OCI-LY3 (cell line): ENCODE measurements at regions not wholly inside any gene's neighbourhood (a gene's known extent, or its start where the extent isn't known, plus 50 kb on each side); places are given as distances from the start of the nearest gene placed in this dataset.

Source experiments
- H2AFZ ChIP-seq: fragments of 200-600, 300-600 bp; shearing (Covaris generic); 2 replicates; pipeline ENCODE4 v1.6.0; 2014; ENCODE audit warnings: antibody characterized with exemption, low read depth, low read length
- H3K27ac ChIP-seq: fragments of 200-600, 300-600 bp; sonication (generic); 2 replicates; pipeline ENCODE4 v1.5.1; 2014; ENCODE audit warnings: mild to moderate bottlenecking, low read length, moderate library complexity, mixed read lengths
- H3K27me3 ChIP-seq: fragments of 200-600, 300-600 bp; sonication (generic); 2 replicates; pipeline ENCODE4 v1.6.1; 2014; ENCODE audit warnings: low read depth, low read length, mixed read lengths
- H3K36me3 ChIP-seq: fragments of 200-600, 300-600 bp; sonication (generic); replicated peaks from 2 replicates; pipeline ENCODE3; 2014; ENCODE audit warnings: low read depth, low read length, mixed read lengths
- H3K4me1 ChIP-seq: fragments of 300-600, 200-600 bp; sonication (generic); 2 replicates; pipeline ENCODE4 v1.6.1; 2014; ENCODE audit warnings: low read length, mixed read lengths
- H3K4me2 ChIP-seq: fragments of 200-600, 300-600 bp; sonication (generic); 2 replicates; pipeline ENCODE4 v1.6.1; 2014; ENCODE audit warnings: low read length, mixed read lengths
- H3K4me3 ChIP-seq: fragments of 300-600, 200-600 bp; sonication (generic); 2 replicates; pipeline ENCODE4 v1.5.1; 2014; ENCODE audit warnings: antibody characterized with exemption, mild to moderate bottlenecking, low read length, moderate library complexity
- H3K79me2 ChIP-seq: fragments of 300-600, 200-600 bp; shearing (Covaris generic); 2 replicates; pipeline ENCODE4 v1.6.1; 2014; ENCODE audit warnings: mild to moderate bottlenecking, low read length, mixed read lengths
- H3K9ac ChIP-seq: fragments of 300-600, 200-600 bp; shearing (Covaris generic); 2 replicates; pipeline ENCODE4 v1.6.0; 2014; ENCODE audit warnings: mild to moderate bottlenecking, low read length, moderate library complexity
- H3K9me3 ChIP-seq: fragments of 200-600, 300-600 bp; shearing (Covaris generic); 2 replicates; pipeline ENCODE4 v1.6.1; 2014; ENCODE audit warnings: low read length, mixed read lengths; ENCODE audit not compliant: insufficient read depth
- H4K20me1 ChIP-seq: fragments of 200-600, 300-600 bp; sonication (generic); 2 replicates; pipeline ENCODE4 v1.6.1; 2016; ENCODE audit warnings: low read length, mixed read lengths; ENCODE audit not compliant: insufficient read depth
- CTCF ChIP-seq: fragments of 200-600, 300-600 bp; sonication (generic); IDR thresholded peaks from 2 replicates; pipeline ENCODE4 v1.5.1; 2014; ENCODE audit warnings: antibody characterized with exemption, low read length, low read depth
- EZH2phosphoT487 ChIP-seq: fragments of 200-600 bp; shearing (Covaris generic); IDR thresholded peaks from 2 replicates; pipeline ENCODE4 v1.6.1; 2018; ENCODE audit warnings: antibody characterized with exemption, mixed run types, low read depth

GRCh38 chr2:83674050-83674449, 785.0 kb downstream of the SUCLG1 start:
- Histone ChIP-seq H3K4me1 (no peaks in the 10 kb centered on the region; the same call in 1 of the 2 replicates), H3K9ac (no peak overlapping the region), H3K79me2 (no peaks in the 10 kb centered on the region), H3K9me3 (no peaks in the 10 kb centered on the region), H3K4me3 (no peak overlapping the region), H3K27ac (no peak overlapping the region), H2AFZ (no peak overlapping the region), H3K4me2 (no peak overlapping the region), H4K20me1 (no peaks in the 10 kb centered on the region), H3K27me3 (no peaks in the 10 kb centered on the region), H3K36me3 (no peaks in the 10 kb centered on the region)
- TF ChIP-seq CTCF (no peak), EZH2phosphoT487 (no peak)

- Histone ChIP-seq H3K27me3 (no peaks in the 10 kb centered on the region), H2AFZ (no peak overlapping the region), H3K4me2 (no peak overlapping the region), H4K20me1 (no peaks in the 10 kb centered on the region), H3K79me2 (no peaks in the 10 kb centered on the region), H3K27ac (no peak overlapping the region), H3K9me3 (no peaks in the 10 kb centered on the region), H3K36me3 (no peaks in the 10 kb centered on the region), H3K4me1 (no peaks in the 10 kb centered on the region), H3K9ac (no peak overlapping the region), H3K4me3 (no peak overlapping the region)
- no peak for TF ChIP-seq EZH2phosphoT487
- TF ChIP-seq CTCF: no peak
Observed at GRCh38 chr2:83665894-83666293, 793.2 kb downstream of the SUCLG1 start.

- no peak overlapping the region for H3K4me3 ChIP-seq
- no peak overlapping the region for H2AFZ ChIP-seq
- no peak overlapping the region for H3K4me2 ChIP-seq
- no peaks in the 10 kb centered on the region for H3K36me3 ChIP-seq
- no peak overlapping the region for H3K9ac ChIP-seq
- H3K27me3 ChIP-seq: no peaks in the 10 kb centered on the region
- TF ChIP-seq CTCF (no peak), EZH2phosphoT487 (no peak)
- H3K4me1 ChIP-seq: no peaks in the 10 kb centered on the region
- H3K9me3 ChIP-seq: no peaks in the 10 kb centered on the region
- no peaks in the 10 kb centered on the region for H4K20me1 ChIP-seq
- no peak overlapping the region for H3K27ac ChIP-seq
- H3K79me2 ChIP-seq: no peaks in the 10 kb centered on the region
Observed at GRCh38 chr2:83665154-83665553, 793.9 kb downstream of the SUCLG1 start.

- Histone ChIP-seq H4K20me1 (no peaks in the 10 kb centered on the region), H3K79me2 (no peaks in the 10 kb centered on the region), H3K9me3 (no peaks in the 10 kb centered on the region), H3K9ac (no peak overlapping the region), H3K27ac (no peak overlapping the region), H3K27me3 (no peaks in the 10 kb centered on the region), H3K36me3 (no peaks in the 10 kb centered on the region), H2AFZ (0 out of 2 replicates have a peak overlapping the region, but pooled peaks have one; percentile 21), H3K4me2 (no peak overlapping the region), H3K4me1 (no peaks in the 10 kb centered on the region), H3K4me3 (no peak overlapping the region)
- no peak for TF ChIP-seq CTCF
- no peak for TF ChIP-seq EZH2phosphoT487
Observed at GRCh38 chr2:83661711-83662110, 797.4 kb downstream of the SUCLG1 start.
